KMS-11 (cell line): ENCODE measurements at regions not wholly inside any gene's neighbourhood (a gene's known extent, or its start where the extent isn't known, plus 50 kb on each side); places are given as distances from the start of the nearest gene placed in this dataset.
"Not testable (repeated sequence)": the region's sequence is repeated elsewhere in the genome, so short reads cannot be mapped to it uniquely, and the experiment has no call there.

Experiments
- H2AFZ ChIP-seq: fragments of 200-600 bp; sonication (generic); 2 replicates; pipeline ENCODE4 v1.6.1; 2016; ENCODE audit warnings: antibody characterized with exemption, mixed run types, low read depth
- H3K27ac ChIP-seq: fragments of 200-600 bp; sonication (generic); 2 replicates; pipeline ENCODE4 v1.6.1; 2016; ENCODE audit warnings: mild to moderate bottlenecking, mixed run types
- H3K27me3 ChIP-seq: fragments of 200-600 bp; sonication (generic); 2 replicates; pipeline ENCODE4 v1.6.1; 2017; ENCODE audit warnings: mild to moderate bottlenecking, low read depth, mixed run types, moderate library complexity; ENCODE audit not compliant: insufficient read depth
- H3K36me3 ChIP-seq: fragments of 200-600 bp; sonication (generic); 2 replicates; pipeline ENCODE4 v1.6.1; 2017; ENCODE audit warnings: mild to moderate bottlenecking, mixed run types; ENCODE audit not compliant: insufficient read depth
- H3K4me1 ChIP-seq: fragments of 200-600 bp; sonication (generic); 2 replicates; pipeline ENCODE4 v1.6.1; 2016; ENCODE audit warnings: mild to moderate bottlenecking, low read depth, mixed run types; ENCODE audit not compliant: poor library complexity, severe bottlenecking
- H3K4me2 ChIP-seq: fragments of 200-600 bp; sonication (generic); 2 replicates; pipeline ENCODE4 v1.7.0; 2016; ENCODE audit warnings: mild to moderate bottlenecking, mixed run types
- H3K4me3 ChIP-seq: fragments of 200-600 bp; sonication (generic); IDR thresholded peaks from 2 replicates; pipeline ENCODE4 v1.6.1; 2017; ENCODE audit warnings: low read depth, low read length, mixed read lengths; ENCODE audit not compliant: insufficient read depth
- H3K79me2 ChIP-seq: fragments of 200-600 bp; sonication (generic); 2 replicates; pipeline ENCODE4 v1.6.1; 2016; ENCODE audit warnings: low read depth, mixed run types; ENCODE audit not compliant: insufficient read depth
- H3K9ac ChIP-seq: fragments of 200-600 bp; sonication (generic); 2 replicates; pipeline ENCODE4 v1.6.1; 2016; ENCODE audit warnings: mild to moderate bottlenecking, mixed run types
- H4K20me1 ChIP-seq: fragments of 200-600 bp; sonication (generic); 2 replicates; pipeline ENCODE4 v1.6.1; 2016; ENCODE audit warnings: mild to moderate bottlenecking, mixed run types; ENCODE audit not compliant: insufficient read depth
- CTCF ChIP-seq: fragments of 200-600 bp; sonication (generic); conservative IDR thresholded peaks from 2 replicates; pipeline ENCODE4 v1.6.1; 2017; ENCODE audit warnings: low read depth, mild to moderate bottlenecking, antibody characterized with exemption, low read length, moderate library complexity, mixed read lengths

GRCh38 chr5:163947848-163948666 lies 442.6 kb downstream of the MAT2B start:
- no peaks in the 10 kb centered on the region for H3K27me3 ChIP-seq
- H3K79me2 ChIP-seq = no peaks in the 10 kb centered on the region
- no peak overlapping the region for H3K4me2 ChIP-seq
- H3K27ac ChIP-seq = no peak overlapping the region
- H4K20me1 ChIP-seq = no peaks in the 10 kb centered on the region
- no peak overlapping the region for H3K9ac ChIP-seq
- H3K36me3 ChIP-seq = no peaks in the 10 kb centered on the region
- H3K4me3 ChIP-seq = no peak overlapping the region
- TF ChIP-seq CTCF = no peak
- H3K4me1 ChIP-seq = peaks cover 7% of the 10 kb centered on the region
- no peak overlapping the region for H2AFZ ChIP-seq

GRCh38 chr5:163950248-163950647 lies 444.8 kb downstream of the MAT2B start:
- H3K4me2 ChIP-seq = no peak overlapping the region
- no peaks in the 10 kb centered on the region for H3K79me2 ChIP-seq
- H4K20me1 ChIP-seq = no peaks in the 10 kb centered on the region
- no peak overlapping the region for H3K4me3 ChIP-seq
- H3K9ac ChIP-seq = no peak overlapping the region
- H3K4me1 ChIP-seq = no peaks in the 10 kb centered on the region
- H3K36me3 ChIP-seq = no peaks in the 10 kb centered on the region
- no peak overlapping the region for H2AFZ ChIP-seq
- TF ChIP-seq CTCF = no peak
- H3K27ac ChIP-seq = no peak overlapping the region
- H3K27me3 ChIP-seq = no peaks in the 10 kb centered on the region

GRCh38 chr5:163951069-163951468 lies 445.6 kb downstream of the MAT2B start:
- Histone ChIP-seq H3K4me3 (no peak overlapping the region), H2AFZ (no peak overlapping the region), H3K27me3 (no peaks in the 10 kb centered on the region), H4K20me1 (no peaks in the 10 kb centered on the region), H3K4me1 (no peaks in the 10 kb centered on the region), H3K79me2 (no peaks in the 10 kb centered on the region), H3K27ac (no peak overlapping the region), H3K4me2 (no peak overlapping the region), H3K36me3 (no peaks in the 10 kb centered on the region), H3K9ac (no peak overlapping the region)
- no peak for TF ChIP-seq CTCF

GRCh38 chr5:163953901-163954300 lies 448.5 kb downstream of the MAT2B start:
- TF ChIP-seq CTCF = no peak
- no peak overlapping the region for H3K4me2 ChIP-seq
- H3K9ac ChIP-seq = no peak overlapping the region
- no peak overlapping the region for H2AFZ ChIP-seq
- no peaks in the 10 kb centered on the region for H3K4me1 ChIP-seq
- no peak overlapping the region for H3K4me3 ChIP-seq
- no peaks in the 10 kb centered on the region for H3K79me2 ChIP-seq
- H3K27ac ChIP-seq = no peak overlapping the region
- no peaks in the 10 kb centered on the region for H4K20me1 ChIP-seq
- H3K36me3 ChIP-seq = no peaks in the 10 kb centered on the region
- H3K27me3 ChIP-seq = no peaks in the 10 kb centered on the region

- H3K4me1 ChIP-seq, H3K79me2 ChIP-seq, H3K27me3 ChIP-seq, H3K4me2 ChIP-seq, H4K20me1 ChIP-seq, H3K27ac ChIP-seq, H3K36me3 ChIP-seq, H3K9ac ChIP-seq, H2AFZ ChIP-seq, H3K4me3 ChIP-seq: not testable (repeated sequence)
Measured at GRCh38 chr5:163961230-163961629, 455.8 kb downstream of the MAT2B start.
